SK-N-SH (cell line): ENCODE measurements at regions not wholly inside any gene's neighbourhood (a gene's known extent, or its start where the extent isn't known, plus 50 kb on each side); places are given as distances from the start of the nearest gene placed in this dataset.

Source experiments
- CTCF ChIA-PET: fragments of 300-600, 350-600 bp; formaldehyde crosslinking; extraction: SDS; loops from one replicate; lab custom pipeline; 2021; lab: Yijun Ruan, JAX
- POLR2A ChIA-PET: fragments of 350-600 bp; sonication (Branson Sonifier 250); formaldehyde crosslinking; extraction: SDS; loops from one replicate; lab custom pipeline; 2020; ENCODE audit warnings: antibody characterized with exemption, inconsistent platforms; lab: Yijun Ruan, JAX
- DNase-seq: peaks from one replicate; pipeline ENCODE4 v3.0.0; 2012
- H2AFZ ChIP-seq: fragments of 200-600 bp; sonication (generic); 2 replicates; pipeline ENCODE4 v1.8.1; 2016; ENCODE audit warnings: antibody characterized with exemption, mild to moderate bottlenecking, low read depth
- H3F3A ChIP-seq: fragments of 200-600 bp; sonication (generic); replicated peaks from 2 replicates; pipeline ENCODE3; 2016; ENCODE audit warnings: antibody characterized with exemption, mild to moderate bottlenecking; ENCODE audit not compliant: insufficient read depth
- H3K27ac ChIP-seq, 2 experiments: fragments of 200-500 bp in 1 of 2; fragments of 200-600 bp in 1 of 2; sonication (Bioruptor generic) in 1 of 2; sonication (generic), shearing (Covaris generic) in 1 of 2; 2 replicates each; pipeline versions ENCODE4 v1.5.1 to v1.6.1; 2014 to 2016; ENCODE audit warnings: low read depth in 2 of 2, inconsistent platforms in 1 of 2, low read length in 1 of 2, mild to moderate bottlenecking in 1 of 2, mixed read lengths in 1 of 2
- H3K27me3 ChIP-seq: fragments of 200-600 bp; sonication (generic), shearing (Covaris generic); 2 replicates; pipeline ENCODE4 v1.6.1; 2016; ENCODE audit warnings: mixed run types; ENCODE audit not compliant: insufficient read depth
- H3K36me3 ChIP-seq, 2 experiments: fragments of 200-500 bp in 1 of 2; fragments of 200-600 bp in 1 of 2; sonication (Bioruptor generic) in 1 of 2; sonication (generic) in 1 of 2; replicated peaks in 1 of 2; 2 replicates each; pipeline versions ENCODE3 to v1.5.1; 2014 to 2016; ENCODE audit warnings: low read length in 1 of 2, mild to moderate bottlenecking in 1 of 2; ENCODE audit not compliant: insufficient read depth in 2 of 2, control insufficient read depth in 1 of 2
- H3K4me1 ChIP-seq, 2 experiments: fragments of 200-500 bp in 1 of 2; fragments of 200-600 bp in 1 of 2; sonication (Bioruptor generic) in 1 of 2; sonication (generic), shearing (Covaris generic) in 1 of 2; 2 replicates each; pipeline versions ENCODE4 v1.5.1 to v1.6.1; 2014 to 2016; ENCODE audit warnings: low read depth in 1 of 2, low read length in 1 of 2, mixed run types in 1 of 2; ENCODE audit not compliant: insufficient read depth in 2 of 2, control insufficient read depth in 1 of 2
- H3K4me2 ChIP-seq: fragments of 200-600 bp; sonication (generic), shearing (Covaris generic); 2 replicates; pipeline ENCODE4 v1.6.1; 2017; ENCODE audit warnings: mixed run types
- H3K4me3 ChIP-seq, 2 experiments: fragments of 200-500 bp in 1 of 2; fragments of 200-600 bp in 1 of 2; sonication (Bioruptor generic) in 1 of 2; sonication (generic), shearing (Covaris generic) in 1 of 2; 2 replicates each; pipeline versions ENCODE4 v1.5.1 to v1.8.1; 2014 to 2016; ENCODE audit warnings: low read depth in 2 of 2, inconsistent platforms in 1 of 2, low read length in 1 of 2, mild to moderate bottlenecking in 1 of 2, mixed read lengths in 1 of 2, moderate library complexity in 1 of 2
- H3K79me2 ChIP-seq: fragments of 200-600 bp; sonication (generic); 2 replicates; pipeline ENCODE4 v1.8.1; 2017; ENCODE audit warnings: mild to moderate bottlenecking; ENCODE audit not compliant: insufficient read depth
- H3K9ac ChIP-seq: fragments of 200-600 bp; sonication (generic); 2 replicates; pipeline ENCODE4 v1.6.1; 2017; ENCODE audit warnings: mixed run types
- H3K9me2 ChIP-seq: fragments of 200-600 bp; sonication (generic); 2 replicates; pipeline ENCODE4 v1.6.1; 2017; ENCODE audit warnings: mixed run types
- H3K9me3 ChIP-seq: fragments of 200-600 bp; sonication (generic); 2 replicates; pipeline ENCODE4 v1.6.1; 2017; ENCODE audit warnings: mixed run types, mild to moderate bottlenecking, moderate library complexity
- H4K20me1 ChIP-seq: fragments of 200-600 bp; sonication (generic); 2 replicates; pipeline ENCODE4 v1.6.1; 2017; ENCODE audit warnings: mild to moderate bottlenecking, mixed run types; ENCODE audit not compliant: insufficient read depth
- FOSL2 ChIP-seq: IDR thresholded peaks from 2 replicates; pipeline ENCODE4 v1.4.0; 2012; ENCODE audit warnings: low read depth, mild to moderate bottlenecking, moderate library complexity, borderline replicate concordance
- FOXJ3 ChIP-seq: sonication (generic); formaldehyde crosslinking; IDR thresholded peaks from 2 replicates; pipeline ENCODE4 v1.5.1; 2020; ENCODE audit warnings: mild to moderate bottlenecking, missing genetic modification reagents
- MEF2A ChIP-seq: IDR thresholded peaks from 2 replicates; pipeline ENCODE4 v1.4.0; 2012; ENCODE audit warnings: low read depth, borderline replicate concordance
- MXI1 ChIP-seq: IDR thresholded peaks from 2 replicates; pipeline ENCODE4 v1.6.1; 2012; ENCODE audit warnings: mild to moderate bottlenecking, low read depth, low read length, improper control_type of control experiment
- POLR2AphosphoS5 ChIP-seq: IDR thresholded peaks from 2 replicates; pipeline ENCODE4 v1.6.1; 2012; ENCODE audit warnings: low read depth, low read length
- RAD21 ChIP-seq: IDR thresholded peaks from 2 replicates; pipeline ENCODE4 v1.6.1; 2012; ENCODE audit warnings: mild to moderate bottlenecking, low read length
- RCOR1 ChIP-seq: fragments of 150-350 bp; IDR thresholded peaks from 2 replicates; pipeline ENCODE4 v1.6.1; 2017; ENCODE audit warnings: antibody characterized with exemption, low read length
- RFX5 ChIP-seq: IDR thresholded peaks from 2 replicates; pipeline ENCODE4 v1.6.1; 2012; ENCODE audit warnings: mild to moderate bottlenecking, improper control_type of control experiment, low read length
- RXRA ChIP-seq: IDR thresholded peaks from 2 replicates; pipeline ENCODE4 v1.4.0; 2012; ENCODE audit warnings: low read depth, mild to moderate bottlenecking, borderline replicate concordance
- SIN3A ChIP-seq: IDR thresholded peaks from 2 replicates; pipeline ENCODE4 v1.6.1; 2012; ENCODE audit warnings: low read depth, mild to moderate bottlenecking, low read length, moderate library complexity, borderline replicate concordance
- TAF1 ChIP-seq: IDR thresholded peaks from 2 replicates; pipeline ENCODE4 v1.6.1; 2012; ENCODE audit warnings: low read depth, mild to moderate bottlenecking, low read length, moderate library complexity, borderline replicate concordance
- TEAD4 ChIP-seq: IDR thresholded peaks from 2 replicates; pipeline ENCODE4 v1.4.0; 2012; ENCODE audit warnings: mild to moderate bottlenecking, borderline replicate concordance; ENCODE audit not compliant: insufficient read depth
- WGBS: methylation state at CpG from one replicate; pipeline ENCODE4 v1.1.6; 2017; ENCODE audit warnings: low lambda C conversion rate; 5-methylcytosine and 5-hydroxymethylcytosine counted together
- TF ChIP-seq, protein P1 (sequence below): IDR thresholded peaks from 2 replicates; pipeline ENCODE4 v1.4.0; 2012; ENCODE audit warnings: low read depth, borderline replicate concordance
- TF ChIP-seq, protein P2 (sequence below): IDR thresholded peaks from 2 replicates; pipeline ENCODE4 v1.4.0; 2012; ENCODE audit warnings: low read depth
- TF ChIP-seq, protein P3 (sequence below): IDR thresholded peaks from 2 replicates; pipeline ENCODE4 v1.4.0; 2012; ENCODE audit warnings: low read depth, borderline replicate concordance
- TF ChIP-seq, protein P4 (sequence below): fragments of 200-600 bp; sonication (generic); IDR thresholded peaks from 2 replicates; pipeline ENCODE4 v1.6.1; 2017; ENCODE audit warnings: antibody characterized with exemption, mild to moderate bottlenecking, moderate library complexity

DNA sequence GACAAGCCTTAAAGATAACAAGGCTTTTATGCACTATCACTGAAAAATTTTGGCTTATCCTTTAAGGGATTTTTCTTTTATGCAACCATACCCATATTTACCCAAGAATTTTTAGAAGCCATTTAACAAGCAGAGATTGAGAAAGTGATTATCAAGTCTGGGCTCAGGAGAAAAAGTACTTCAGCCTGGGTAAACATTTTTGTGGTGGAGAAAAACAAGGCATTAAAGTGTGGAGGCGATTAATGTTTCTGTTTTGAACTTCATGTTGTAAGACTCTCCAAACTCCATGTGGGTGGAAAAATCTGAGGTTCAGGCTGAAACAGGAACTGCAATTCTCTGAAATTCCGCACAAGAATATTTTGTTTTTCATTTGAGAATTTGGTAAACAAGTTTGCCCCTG, 260.4 kb upstream of the KCNMB2 start:
- Histone ChIP-seq H3K9ac (no peak overlapping the region), H2AFZ (no peak overlapping the region), H3F3A (peaks cover 3% of the 10 kb centered on the region), H4K20me1 (no peaks in the 10 kb centered on the region), H3K27ac (no peak overlapping the region), H3K4me2 (no peak overlapping the region), H3K4me1 (no peaks in the 10 kb centered on the region), H3K9me3 (peaks cover 6% of the 10 kb centered on the region; the same call in 1 of the 2 replicates), H3K4me3 (no peak overlapping the region), H3K79me2 (no peaks in the 10 kb centered on the region), H3K36me3 (peaks cover 0 to 3% of the 10 kb centered on the region in 2 experiments), H3K9me2 (no peaks in the 10 kb centered on the region), H3K27me3 (no peaks in the 10 kb centered on the region)
- 82% methylated on average over 2 of the region's 2 CpGs for WGBS
- ChIA-PET POLR2A (no interaction called here), CTCF (no interaction called here)
- TF ChIP-seq TAF1 = no peak
- TF ChIP-seq MXI1 = no peak
- TF ChIP-seq RAD21 = no peak
- no peak for TF ChIP-seq RFX5
- TF ChIP-seq, protein P1, sequence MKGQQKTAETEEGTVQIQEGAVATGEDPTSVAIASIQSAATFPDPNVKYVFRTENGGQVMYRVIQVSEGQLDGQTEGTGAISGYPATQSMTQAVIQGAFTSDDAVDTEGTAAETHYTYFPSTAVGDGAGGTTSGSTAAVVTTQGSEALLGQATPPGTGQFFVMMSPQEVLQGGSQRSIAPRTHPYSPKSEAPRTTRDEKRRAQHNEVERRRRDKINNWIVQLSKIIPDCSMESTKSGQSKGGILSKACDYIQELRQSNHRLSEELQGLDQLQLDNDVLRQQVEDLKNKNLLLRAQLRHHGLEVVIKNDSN = no peak
- TF ChIP-seq FOXJ3 (CRISPR knock-in tag) = no peak
- TF ChIP-seq TEAD4 = no peak
- TF ChIP-seq, protein P2, sequence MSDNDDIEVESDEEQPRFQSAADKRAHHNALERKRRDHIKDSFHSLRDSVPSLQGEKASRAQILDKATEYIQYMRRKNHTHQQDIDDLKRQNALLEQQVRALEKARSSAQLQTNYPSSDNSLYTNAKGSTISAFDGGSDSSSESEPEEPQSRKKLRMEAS = no peak
- no peak for TF ChIP-seq FOSL2
- no peak for TF ChIP-seq RXRA
- TF ChIP-seq RCOR1 = no peak
- no peak for TF ChIP-seq POLR2AphosphoS5
- no peak for TF ChIP-seq SIN3A
- no peak for TF ChIP-seq MEF2A
- TF ChIP-seq, protein P3, sequence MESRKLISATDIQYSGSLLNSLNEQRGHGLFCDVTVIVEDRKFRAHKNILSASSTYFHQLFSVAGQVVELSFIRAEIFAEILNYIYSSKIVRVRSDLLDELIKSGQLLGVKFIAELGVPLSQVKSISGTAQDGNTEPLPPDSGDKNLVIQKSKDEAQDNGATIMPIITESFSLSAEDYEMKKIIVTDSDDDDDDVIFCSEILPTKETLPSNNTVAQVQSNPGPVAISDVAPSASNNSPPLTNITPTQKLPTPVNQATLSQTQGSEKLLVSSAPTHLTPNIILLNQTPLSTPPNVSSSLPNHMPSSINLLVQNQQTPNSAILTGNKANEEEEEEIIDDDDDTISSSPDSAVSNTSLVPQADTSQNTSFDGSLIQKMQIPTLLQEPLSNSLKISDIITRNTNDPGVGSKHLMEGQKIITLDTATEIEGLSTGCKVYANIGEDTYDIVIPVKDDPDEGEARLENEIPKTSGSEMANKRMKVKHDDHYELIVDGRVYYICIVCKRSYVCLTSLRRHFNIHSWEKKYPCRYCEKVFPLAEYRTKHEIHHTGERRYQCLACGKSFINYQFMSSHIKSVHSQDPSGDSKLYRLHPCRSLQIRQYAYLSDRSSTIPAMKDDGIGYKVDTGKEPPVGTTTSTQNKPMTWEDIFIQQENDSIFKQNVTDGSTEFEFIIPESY = no peak
- TF ChIP-seq, protein P4, sequence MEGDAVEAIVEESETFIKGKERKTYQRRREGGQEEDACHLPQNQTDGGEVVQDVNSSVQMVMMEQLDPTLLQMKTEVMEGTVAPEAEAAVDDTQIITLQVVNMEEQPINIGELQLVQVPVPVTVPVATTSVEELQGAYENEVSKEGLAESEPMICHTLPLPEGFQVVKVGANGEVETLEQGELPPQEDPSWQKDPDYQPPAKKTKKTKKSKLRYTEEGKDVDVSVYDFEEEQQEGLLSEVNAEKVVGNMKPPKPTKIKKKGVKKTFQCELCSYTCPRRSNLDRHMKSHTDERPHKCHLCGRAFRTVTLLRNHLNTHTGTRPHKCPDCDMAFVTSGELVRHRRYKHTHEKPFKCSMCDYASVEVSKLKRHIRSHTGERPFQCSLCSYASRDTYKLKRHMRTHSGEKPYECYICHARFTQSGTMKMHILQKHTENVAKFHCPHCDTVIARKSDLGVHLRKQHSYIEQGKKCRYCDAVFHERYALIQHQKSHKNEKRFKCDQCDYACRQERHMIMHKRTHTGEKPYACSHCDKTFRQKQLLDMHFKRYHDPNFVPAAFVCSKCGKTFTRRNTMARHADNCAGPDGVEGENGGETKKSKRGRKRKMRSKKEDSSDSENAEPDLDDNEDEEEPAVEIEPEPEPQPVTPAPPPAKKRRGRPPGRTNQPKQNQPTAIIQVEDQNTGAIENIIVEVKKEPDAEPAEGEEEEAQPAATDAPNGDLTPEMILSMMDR = no peak
- no peak for DNase-seq
